NCI-H82 (cell line): ENCODE measurements at regions not wholly inside any gene's neighbourhood (a gene's known extent, or its start where the extent isn't known, plus 50 kb on each side); places are given as distances from the start of the nearest gene placed in this dataset.
A peak's percentile ranks its signal among the peaks of the same experiment; 100 is the strongest.

Experiments used
- DNase-seq: peaks from one replicate; lab custom pipeline; 2025; lab: John Stamatoyannopoulos, UW

- no peak for DNase-seq
Observed at GRCh38 chr12:81022531-81022930, 55.3 kb upstream of the ACSS3 start.

GRCh38 chr12:81021834-81022233 lies 56.0 kb upstream of the ACSS3 start:
- no peak for DNase-seq

DNA sequence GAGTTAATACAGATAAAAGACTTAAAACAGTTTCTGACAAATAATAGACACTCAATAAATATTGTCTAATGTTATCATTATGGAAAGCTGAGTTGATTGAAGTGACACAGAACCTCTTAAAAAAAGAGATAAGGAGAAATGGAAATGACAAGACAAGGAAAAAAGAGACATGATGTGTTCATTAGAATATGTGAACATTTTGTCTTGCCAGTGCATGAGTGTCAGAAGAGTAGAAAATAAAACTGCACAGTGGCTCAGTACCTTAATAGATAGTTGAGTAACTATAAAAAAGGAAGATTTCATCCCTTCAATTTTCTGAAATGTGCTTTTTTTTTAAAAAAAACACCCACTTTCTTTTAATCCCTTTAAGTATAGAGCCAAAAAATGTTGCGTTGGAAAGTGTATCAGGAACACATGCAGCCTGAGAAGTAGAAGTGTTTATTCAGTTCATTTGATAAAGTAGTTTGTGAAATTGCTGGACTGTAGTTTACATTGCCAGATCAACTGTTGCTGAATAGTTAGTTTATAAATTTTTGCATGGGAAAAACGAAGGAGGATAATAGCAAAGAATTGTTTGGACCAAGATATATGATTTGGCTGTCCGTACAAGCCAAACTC lies 56.6 kb upstream of the ACSS3 start:
- no peak for DNase-seq

DNA sequence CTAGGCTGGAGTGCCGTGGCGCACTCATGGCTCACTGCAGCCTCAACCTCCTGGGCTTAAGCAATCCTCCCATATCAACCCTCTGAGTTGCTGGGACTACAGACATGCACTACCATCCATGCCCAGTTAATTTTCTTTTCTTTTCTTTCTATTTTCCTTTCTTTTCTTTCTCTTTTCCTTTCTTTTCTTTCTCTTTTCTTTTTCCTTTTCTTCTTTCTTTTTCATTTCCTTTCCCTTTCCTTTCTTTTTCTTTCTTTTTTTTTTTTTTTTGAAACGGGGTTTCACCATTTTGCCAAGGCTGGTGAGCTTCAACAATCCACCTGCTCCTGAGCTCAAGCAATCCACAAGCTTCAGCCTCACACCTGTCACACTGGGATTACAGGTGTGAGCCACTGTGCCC lies 60.1 kb upstream of the ACSS3 start:
- DNase-seq: no peak

GRCh38 chr12:81015510-81015909 lies 62.4 kb upstream of the ACSS3 start:
- no peak for DNase-seq

DNA sequence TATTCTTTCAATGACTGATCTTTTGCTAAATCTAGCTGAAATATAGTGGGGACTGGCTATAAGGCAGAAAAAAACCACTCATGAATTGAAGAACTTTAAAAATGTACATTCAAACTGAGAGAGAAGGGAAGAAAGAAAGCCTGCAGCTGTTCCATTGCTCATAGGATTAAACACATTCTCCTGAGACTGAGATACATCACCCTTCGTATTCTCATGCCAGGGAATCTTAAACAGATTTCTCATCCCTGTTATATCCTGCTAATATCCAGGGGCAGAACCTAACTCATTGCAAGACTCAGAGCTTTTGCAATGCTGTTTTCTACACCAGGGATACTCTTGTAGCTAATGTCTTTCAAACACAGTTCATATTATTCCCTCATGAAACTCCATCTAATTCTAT lies 67.2 kb upstream of the ACSS3 start:
- peak; percentile 56 for DNase-seq

- DNase-seq: peak; percentile 50
Observed at GRCh38 chr12:81005606-81006005, 67.9 kb upstream of the LIN7A start.

- DNase-seq: no peak
Observed at GRCh38 chr12:81000831-81001230, 63.1 kb upstream of the LIN7A start.

DNA sequence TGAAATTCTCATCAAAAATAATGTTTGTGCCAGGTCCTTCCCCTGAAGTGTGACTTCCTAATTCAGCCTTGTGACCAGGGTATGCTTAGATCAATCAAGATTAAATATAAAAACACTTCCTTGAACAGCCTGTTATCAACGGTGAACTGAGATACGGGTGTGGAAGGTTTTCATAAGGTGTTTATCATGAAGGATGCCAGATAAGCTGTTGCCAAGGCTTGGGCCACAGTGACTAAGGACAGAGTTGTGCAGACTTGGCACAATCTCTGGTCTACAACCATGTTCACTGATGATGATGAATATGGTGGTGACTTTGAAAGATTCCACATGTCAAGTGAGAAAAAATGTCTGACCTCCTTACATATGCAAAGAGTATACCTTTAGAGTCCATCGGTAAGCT lies 51.3 kb upstream of the LIN7A start:
- no peak for DNase-seq
